GM18873 (cell line): ENCODE measurements at regions not wholly inside any gene's neighbourhood (a gene's known extent, or its start where the extent isn't known, plus 50 kb on each side); places are given as distances from the start of the nearest gene placed in this dataset.
"Not testable (repeated sequence)": the region's sequence is repeated elsewhere in the genome, so short reads cannot be mapped to it uniquely, and the experiment has no call there.

Source experiments
- ATAC-seq: cut with Tn5 transposase; IDR thresholded peaks from one replicate; pipeline ENCODE4 v1.9.1; 2021; ENCODE audit warnings: mild to moderate bottlenecking, moderate library complexity, moderate number of reproducible peaks; ENCODE audit not compliant: unreplicated experiment, low FRiP score

DNA sequence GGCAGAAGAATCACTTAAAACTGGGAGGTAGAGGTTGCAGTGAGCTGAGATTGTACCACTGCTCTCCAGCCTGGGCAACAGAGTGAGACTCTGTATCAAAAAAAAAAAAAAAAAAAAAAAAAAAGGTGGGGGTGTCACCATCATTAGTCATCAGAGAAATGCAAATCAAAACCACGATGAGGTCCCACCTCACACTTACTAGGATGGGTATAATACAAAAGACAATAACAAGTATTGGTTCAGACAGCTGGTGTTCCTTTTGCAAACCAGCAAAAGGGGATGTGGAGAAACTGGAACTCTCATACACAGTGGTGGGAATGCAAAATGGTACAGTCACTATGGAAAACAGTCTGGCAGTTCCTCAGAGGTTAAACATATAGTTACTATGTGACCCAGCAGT, 78.7 kb upstream of the TSC22D2 start:
- no peak for ATAC-seq

DNA sequence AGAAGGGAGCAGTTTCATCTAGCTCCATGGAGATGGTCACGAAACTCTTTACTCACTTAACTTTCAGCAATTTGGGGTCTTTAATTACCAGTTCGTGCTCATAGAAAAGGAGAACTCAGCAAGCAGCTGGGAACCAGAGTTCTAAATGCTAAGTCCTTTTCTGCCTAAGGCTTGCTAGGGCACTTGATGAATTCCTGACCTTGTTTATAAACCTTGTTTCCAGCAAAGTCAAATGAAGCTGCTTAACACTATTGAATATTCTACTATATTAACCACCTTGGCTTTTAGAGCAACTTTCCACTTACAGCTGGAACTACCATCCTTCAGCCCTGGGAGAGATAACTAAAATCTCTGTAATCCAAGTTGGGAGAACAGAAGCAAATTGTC, 79.5 kb upstream of the TSC22D2 start:
- ATAC-seq, result no peak

DNA sequence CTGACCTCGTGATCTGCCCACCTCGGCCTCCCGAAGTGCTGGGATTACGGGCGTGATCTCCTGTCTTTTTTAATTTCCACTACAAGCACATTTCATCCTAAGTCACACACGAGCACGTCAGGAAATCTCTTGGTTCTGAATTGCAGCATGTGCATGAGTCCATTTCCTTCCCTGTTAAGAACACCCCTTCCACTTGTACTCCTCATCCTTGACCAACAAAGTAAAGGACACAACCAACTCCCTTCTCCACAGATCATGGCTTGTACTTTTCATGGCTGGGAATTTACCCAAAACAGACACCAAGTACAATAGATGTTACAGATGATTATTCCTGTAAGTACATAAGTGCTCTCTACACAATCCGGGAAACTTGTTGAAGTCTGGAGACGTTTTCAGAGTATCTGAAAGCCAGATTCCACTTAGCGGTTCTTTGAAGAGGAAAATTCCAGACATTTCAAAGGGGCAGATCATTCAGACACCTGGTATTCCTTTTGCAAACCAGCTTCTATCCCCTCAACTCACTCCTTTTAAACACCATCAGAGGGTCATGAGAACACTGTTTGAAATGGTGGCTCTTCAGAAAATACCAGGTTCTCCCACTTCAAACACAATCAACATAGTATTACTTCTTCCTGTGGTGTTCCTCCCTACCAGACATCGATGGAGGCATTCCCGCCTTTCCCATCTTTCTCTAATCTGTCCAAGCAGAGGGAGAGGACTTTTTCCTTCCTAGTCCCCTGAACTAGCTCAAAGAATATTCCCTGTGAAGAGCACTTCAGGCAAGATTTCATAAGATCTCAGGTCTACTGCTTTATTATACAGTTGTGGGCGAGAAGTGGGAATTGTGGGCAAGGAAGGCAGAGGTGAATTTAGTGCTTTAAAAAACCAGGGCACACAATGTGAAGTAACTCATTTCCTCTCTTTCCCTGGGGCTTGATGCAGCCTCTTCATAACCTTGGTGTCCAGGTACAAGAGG, 80.1 kb upstream of the TSC22D2 start:
- ATAC-seq, result no peak

DNA sequence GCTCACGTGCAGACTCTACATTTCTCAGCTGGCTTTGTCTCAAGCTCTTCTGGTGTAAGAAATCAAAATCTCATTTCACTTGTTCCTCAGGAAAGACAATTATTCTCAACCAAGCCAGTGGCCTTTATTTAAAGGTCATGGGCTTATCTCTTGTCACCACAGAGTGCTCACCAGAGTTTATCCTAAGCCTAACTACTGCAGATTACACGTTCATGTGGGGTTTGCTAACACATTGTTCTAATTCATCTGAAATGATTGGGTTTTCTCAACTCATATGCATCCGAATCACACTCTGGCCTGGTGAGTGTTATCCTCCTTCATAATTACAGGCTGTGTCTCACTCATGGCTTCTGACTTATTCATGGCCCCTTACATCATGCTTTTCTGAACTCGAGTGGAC, 83.3 kb upstream of the TSC22D2 start:
- ATAC-seq, result no peak

DNA sequence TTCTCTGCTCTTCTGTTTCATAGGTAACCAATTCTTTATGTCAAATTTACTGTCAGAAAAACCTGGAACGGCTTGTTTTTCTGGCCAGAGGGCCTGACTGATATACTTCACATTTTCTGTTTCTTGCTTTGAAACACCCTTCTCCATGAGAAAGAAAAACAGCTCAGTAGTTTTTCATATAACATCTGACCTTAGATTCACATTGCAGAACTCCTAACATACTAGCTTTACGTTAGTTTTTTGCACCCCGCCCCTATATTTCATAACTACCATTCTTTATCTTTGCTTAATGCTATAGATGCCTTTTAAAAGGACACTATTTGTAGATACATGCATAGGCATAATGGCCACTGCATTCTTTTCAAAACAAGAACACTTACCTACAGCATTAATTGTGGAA, 83.9 kb upstream of the TSC22D2 start:
- no peak for ATAC-seq

DNA sequence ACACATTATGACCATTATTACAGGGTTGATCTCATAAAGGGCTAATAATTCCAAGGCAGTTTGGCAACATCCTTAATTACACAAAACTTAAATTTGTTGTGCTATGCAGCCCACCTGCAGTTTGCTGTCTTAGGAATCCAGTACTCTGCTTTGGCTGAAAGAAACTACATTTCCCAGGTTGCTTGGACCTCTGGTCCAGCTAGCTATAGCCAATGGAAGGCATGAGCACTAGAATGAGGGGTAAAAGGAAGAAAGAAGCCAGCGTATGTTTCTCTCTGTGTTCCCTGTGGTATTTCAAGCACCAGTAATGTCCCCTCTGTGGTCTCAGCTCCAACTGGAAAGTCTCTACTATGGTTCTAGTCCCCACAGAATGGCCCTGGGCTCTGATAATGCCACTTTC, 84.3 kb upstream of the TSC22D2 start:
- ATAC-seq, result no peak

DNA sequence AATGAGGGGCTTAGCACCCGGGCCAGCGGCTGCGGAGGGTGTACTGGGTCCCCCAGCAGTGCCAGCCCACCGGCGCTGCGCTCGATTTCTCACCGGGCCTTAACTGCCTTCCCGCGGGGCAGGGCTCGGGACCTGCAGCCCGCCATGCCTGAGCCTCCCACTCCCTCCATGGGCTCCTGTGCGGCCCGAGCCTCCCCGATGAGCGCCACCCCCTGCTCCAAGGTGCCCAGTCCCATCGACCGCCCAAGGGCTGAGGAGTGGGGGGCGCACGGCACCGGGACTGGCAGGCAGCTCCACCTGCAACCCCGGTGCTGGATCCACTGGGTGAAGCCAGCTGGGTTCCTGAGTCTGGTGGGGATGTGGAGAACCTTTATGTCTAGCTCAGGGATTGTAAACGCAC, 85.0 kb upstream of the TSC22D2 start:
- ATAC-seq, result not testable (repeated sequence)

DNA sequence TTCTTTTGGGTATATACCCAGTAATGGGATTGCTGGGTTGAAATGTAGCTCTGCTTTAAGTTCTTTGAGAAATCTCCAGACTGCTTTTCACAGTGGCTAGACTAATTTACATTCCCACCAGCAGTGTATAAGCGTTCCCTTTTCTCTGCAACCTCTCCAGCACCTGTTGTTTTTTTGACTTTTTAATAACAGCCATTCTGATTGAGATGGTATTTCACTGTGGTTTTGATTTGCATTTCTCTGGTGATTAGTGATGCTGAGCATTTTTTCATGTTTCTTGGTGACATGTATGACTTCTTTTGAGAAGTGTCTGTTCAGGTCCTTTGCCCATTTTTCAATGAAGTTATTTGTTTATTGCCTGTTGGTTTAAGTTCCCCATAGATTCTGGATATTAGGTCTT, 87.1 kb upstream of the TSC22D2 start:
- ATAC-seq, result not testable (repeated sequence)

DNA sequence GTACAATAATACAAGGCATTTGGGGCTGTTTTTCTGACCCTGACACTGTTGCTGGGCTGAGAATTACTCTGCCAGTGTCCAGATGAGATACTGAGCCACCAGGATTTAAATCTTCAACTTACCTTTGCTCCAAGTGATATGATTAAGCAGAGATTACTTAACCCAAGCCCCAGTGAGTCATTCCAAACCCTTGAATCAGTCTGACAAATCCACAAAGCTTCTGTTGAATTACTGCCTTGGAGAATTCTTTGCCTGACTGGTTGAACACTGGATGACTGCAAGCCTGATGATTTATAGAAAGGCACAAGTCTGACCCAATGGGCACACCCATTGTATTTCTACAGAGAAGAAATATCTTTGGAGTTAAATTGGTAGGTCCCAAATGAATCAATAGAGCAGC, 88.2 kb upstream of the TSC22D2 start:
- ATAC-seq, result no peak

DNA sequence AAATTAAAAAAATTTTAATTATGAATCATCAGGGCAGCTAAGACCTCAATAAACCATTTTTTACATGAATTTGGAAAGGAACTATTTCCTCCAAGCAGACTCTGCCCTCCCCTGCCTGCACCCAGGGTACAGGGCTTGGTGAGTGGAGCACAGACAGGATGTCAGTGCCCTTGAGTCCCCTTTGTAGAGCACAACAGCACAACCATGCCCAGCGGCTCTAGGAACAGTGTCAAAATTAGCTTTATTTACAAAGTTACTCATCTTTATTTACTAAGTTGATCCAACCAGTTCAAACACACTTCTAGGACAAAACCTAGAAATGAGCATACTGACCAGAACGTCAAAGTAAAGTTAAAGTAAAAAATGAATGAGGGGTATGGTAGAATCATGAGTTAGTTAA, 90.6 kb upstream of the TSC22D2 start:
- ATAC-seq, result no peak

DNA sequence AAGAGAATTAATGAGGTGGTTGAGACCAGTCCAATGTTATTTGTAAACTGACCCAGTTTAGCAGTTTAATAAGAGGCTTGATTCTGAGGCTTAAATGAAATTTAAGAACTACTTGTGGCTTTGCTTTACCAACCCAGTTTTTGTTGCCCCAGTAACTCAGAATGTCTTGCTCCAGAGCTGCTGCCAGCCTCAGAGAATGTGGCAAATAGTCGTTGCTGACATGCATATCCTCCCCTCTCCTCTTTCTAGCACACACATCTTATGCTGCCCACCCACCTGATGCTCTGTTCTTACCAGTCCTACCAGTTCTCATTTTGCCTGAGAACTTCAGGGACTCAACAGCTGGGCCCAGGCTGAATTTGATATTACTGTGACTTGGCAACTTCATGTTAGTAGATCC, 92.4 kb upstream of the TSC22D2 start:
- no peak for ATAC-seq

DNA sequence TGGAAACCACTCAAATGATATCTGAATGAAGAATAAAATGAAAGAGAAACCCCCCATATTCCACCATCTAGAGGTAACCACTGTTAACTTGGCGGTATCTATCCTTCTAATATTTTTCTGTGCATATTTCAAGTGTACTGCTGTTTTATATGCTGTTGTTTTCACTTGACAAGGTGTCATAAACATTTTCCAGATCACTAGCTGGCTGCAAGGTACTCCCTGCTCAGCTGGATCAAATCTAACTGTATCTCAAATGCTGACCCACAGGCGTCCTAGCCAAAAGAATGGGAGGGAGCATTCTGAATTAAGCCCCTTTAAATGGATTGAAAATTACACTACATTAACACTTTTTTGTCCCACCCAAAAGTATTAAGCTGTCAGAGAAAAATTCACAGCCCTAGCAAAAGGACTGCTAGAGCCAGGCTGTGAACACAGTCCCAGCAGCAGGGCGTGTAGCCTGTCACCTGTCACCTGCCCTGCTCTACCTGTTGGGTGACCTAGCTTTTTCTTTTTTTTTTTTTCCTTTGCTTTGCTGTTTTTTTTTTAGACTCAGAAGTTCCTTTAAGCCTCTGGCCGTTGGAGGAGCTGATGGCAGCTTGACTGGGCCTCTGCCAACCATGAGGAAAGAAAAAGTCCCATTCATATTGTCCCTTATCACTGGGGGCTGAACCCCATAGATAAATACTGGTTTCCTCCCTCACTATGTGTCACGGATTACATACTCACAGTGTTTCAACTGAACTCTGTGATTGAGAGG, 93.7 kb upstream of the TSC22D2 start:
- no peak for ATAC-seq

DNA sequence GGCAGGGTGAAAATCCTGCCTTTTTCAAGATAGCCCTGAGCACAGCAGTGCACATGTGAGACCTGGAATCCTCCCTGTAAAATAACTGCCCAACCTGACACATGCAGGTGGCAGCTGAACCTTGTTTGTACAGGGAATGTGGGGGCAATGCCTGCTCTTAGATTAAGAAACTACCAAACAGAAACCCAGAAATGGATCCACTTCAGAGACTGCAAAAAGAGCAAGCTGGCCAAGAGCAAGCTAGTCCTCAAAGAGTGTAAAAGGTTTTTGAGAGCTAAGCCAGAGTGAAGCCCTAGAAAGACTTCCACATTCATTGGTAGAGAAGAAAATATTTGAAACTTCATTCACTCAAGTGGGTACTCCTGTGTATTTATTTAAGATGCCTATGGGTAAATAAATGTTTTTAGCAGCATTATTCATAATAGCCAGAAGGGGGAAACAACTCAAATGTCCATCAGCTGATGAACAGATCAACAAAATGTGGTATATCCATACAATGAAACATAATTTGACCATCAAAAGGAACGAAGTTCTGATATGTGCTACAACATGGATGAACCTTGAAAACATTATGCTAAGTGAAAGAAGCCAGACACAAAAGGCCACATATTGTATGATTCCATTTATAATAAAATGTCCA, 96.0 kb upstream of the TSC22D2 start:
- no peak for ATAC-seq

DNA sequence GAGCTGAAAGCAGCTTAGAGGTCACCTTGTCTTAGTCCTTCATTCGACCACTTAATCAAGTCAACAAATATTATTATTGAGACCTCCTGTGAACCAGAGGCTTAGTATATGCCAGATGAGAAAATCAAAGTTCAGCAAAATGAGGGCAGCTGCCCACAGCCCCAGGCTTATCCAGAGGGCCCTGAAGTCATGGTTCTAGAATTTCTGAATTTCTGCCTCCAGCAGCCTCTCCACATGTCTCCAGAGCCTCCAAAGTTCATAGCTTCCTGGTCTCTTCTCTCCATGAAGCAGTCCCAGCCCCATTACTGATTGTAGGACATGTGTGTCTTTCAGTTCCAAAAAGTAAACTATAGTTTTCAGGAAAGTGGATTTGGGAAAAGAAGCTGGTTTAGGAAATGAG, 96.9 kb upstream of the TSC22D2 start:
- no peak for ATAC-seq

DNA sequence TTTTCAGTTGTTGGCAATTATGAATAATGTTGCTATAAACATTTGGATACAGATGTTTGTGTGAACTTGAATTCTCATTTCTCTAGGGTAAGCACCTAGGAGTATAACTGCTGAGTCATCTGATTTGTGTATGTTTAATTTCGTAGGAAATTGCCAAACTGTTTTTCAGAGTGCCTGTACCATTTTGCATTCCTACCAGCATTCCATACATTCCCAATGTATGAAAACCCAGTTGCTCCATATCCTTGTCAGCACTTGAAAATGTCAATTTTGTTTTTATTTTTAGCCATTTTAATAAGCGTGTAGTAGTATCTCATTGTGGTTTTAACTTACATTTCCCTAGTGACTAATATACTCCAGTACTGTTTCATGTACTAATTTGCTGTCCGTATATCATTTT, 98.5 kb upstream of the TSC22D2 start:
- no peak for ATAC-seq

DNA sequence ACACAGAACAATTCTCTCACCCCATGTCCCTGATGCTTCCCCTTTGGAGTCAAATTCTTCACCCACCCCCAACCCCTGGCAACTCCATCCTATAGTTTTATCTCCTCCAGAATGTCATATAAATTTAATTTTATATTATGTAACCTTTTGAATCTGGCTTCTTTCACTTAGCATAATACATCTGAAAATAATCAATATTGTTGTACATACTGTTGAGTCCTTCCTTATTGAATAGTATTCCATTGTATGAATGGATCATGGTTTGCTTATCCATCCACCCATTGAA, 98.9 kb upstream of the TSC22D2 start:
- ATAC-seq, result no peak

DNA sequence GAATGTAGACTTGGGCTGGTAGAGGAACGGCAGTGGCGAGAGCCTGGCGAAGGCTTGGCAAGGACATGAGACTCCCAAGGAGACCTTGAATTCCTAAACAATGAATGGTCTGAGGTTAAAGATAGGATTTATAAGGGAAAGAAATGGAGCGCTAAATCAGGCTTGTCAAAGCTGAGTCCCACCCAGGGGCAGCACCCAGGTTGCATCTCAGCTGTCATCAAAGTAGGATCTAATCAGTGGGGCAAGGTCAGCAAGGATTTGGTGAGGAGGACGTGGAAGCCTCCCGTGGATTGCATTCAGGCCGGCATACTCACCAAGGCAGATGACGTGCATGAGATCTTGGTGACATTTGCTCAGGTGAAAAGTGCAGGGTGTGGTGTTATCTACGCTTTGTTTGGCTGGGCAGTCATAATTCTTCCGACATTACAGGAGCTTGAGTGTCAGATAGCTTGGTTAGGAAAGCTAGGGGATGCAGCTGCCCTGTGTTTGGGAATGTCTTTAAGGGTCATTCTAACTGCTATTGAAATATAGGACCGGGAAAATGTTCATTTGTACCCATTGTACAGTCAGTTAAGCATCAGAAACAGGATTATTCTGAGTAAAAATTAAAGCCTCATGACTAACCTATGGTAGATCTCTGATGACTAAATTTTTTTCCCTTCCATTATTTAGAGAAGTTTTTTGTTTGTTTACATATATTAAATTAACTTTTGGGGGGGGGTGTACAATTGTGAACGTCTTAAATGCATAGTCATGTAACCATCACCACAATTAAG, 99.4 kb upstream of the TSC22D2 start:
- ATAC-seq, result no peak

DNA sequence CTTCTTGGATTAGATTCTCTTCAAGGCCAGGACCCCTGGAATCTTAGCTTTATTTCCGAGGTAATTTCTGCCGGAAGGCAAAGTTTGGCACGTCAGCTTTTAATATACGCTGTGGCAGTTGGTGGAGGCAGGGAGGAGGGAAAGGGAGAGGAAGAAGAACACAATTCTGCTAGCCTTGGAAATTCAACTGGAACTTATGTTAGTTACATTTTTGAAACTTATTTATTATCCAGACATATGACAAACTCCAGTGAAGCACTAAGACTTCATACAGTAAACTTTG, 100.1 kb upstream of the TSC22D2 start:
- ATAC-seq, result no peak

DNA sequence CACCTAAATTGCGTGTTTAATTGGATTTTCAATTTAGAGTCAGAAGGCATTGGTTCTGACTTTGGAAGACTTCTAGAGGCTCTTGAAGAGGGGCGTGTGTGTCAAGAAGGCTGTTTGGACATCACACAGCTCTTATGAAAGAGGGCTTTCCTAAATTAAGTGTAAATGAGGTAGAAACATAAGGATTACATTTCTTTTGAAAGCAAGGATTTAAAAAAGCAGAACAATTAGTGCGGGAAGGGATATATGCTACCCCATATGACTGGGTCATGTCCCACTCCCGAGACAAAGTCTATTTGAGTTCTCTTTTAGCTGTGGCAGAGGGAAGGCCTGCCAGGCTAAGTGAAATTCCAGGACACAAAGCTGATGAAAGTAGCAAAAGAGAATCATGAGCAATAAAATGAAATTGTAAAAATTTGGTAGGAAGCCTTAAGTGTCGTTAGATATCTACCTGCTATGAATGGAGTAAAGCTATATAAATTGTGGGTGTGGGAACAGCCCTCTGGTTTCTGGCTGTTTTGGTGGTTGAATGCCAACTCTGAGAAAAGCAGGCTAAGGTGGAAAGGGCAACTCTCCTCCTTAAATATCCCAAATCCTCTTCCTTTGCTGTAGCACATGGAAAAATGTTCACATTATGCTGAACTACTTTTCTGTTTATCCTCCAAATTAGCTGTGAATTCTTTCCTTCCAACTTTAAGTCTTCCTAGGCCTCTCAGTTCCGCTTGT, 100.6 kb upstream of the TSC22D2 start:
- no peak for ATAC-seq

DNA sequence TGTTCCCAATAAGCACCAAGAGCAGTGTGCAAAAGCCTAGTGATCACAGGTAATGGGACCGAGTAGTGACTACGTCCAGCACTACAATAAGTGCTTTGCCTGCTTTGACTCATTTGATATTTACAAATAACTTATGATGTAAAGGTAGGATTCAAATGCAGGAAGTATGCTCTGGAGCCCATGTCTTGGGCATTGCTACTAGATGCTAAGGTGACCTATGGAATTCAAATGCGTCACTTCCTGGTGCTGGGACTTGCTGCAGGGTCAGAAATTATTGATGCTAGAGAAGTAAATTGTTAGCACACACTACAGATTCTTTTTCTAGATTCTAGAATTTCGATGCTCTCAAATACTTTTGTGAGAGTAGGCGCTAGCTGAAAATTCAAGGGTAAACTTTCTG, 101.2 kb upstream of the TSC22D2 start:
- ATAC-seq, result no peak
